MCF 10A (cell line): ENCODE measurements at regions not wholly inside any gene's neighbourhood (a gene's known extent, or its start where the extent isn't known, plus 50 kb on each side); places are given as distances from the start of the nearest gene placed in this dataset.

Source experiments
- BruUV-seq: library from RNA; stranded (reverse); fragments of 400-500 nt; replicated peaks from 2 replicates; lab custom pipeline; 2021; lab: Mats Ljungman, UMichigan
- CTCF ChIA-PET: fragments of 300-600 bp; sonication (Branson Sonifier 250); formaldehyde crosslinking; extraction: SDS; loops from one replicate; lab custom pipeline; 2021; ENCODE audit warnings: antibody characterized with exemption, inconsistent platforms; lab: Yijun Ruan, JAX
- POLR2A ChIA-PET: fragments of 300-600, 350-650 bp; sonication (Branson Sonifier 250); formaldehyde crosslinking; extraction: SDS; loops from one replicate; lab custom pipeline; 2020; ENCODE audit warnings: antibody characterized with exemption, inconsistent platforms; lab: Yijun Ruan, JAX
- DNase-seq: peaks from one replicate; pipeline ENCODE4 v3.0.0-alpha.2; 2018; ENCODE audit not compliant: unreplicated experiment
- H3K27ac Mint-ChIP-seq: one replicate; pipeline ENCODE4 v1.8.0; 2022; ENCODE audit warnings: mild to moderate bottlenecking, low read depth, mixed read lengths; ENCODE audit not compliant: unreplicated experiment
- H3K27me3 Mint-ChIP-seq: one replicate; pipeline ENCODE4 v1.8.0; 2022; ENCODE audit warnings: mixed read lengths; ENCODE audit not compliant: insufficient read depth, unreplicated experiment
- H3K36me3 Mint-ChIP-seq: one replicate; pipeline ENCODE4 v1.8.0; 2022; ENCODE audit warnings: mild to moderate bottlenecking, moderate library complexity, mixed read lengths; ENCODE audit not compliant: insufficient read depth, unreplicated experiment
- H3K4me1 Mint-ChIP-seq: one replicate; pipeline ENCODE4 v1.8.0; 2022; ENCODE audit warnings: mixed read lengths; ENCODE audit not compliant: insufficient read depth, unreplicated experiment
- H3K4me3 Mint-ChIP-seq: one replicate; pipeline ENCODE4 v1.8.0; 2022; ENCODE audit warnings: mild to moderate bottlenecking, moderate library complexity, mixed read lengths; ENCODE audit not compliant: unreplicated experiment
- H3K9me3 Mint-ChIP-seq: one replicate; pipeline ENCODE4 v1.8.0; 2022; ENCODE audit warnings: mixed read lengths; ENCODE audit not compliant: unreplicated experiment
- intact Hi-C: fragments of 100-400 bp; cut with micrococcal nuclease; formaldehyde crosslinking; loops from 2 replicates; pipeline ENCODE4 v1.14.1; 2022
- TF ChIP-seq, protein P1 (sequence below): fragments of 200-600 bp; IDR thresholded peaks from one replicate; pipeline ENCODE4 v1.8.0; 2022; ENCODE audit warnings: antibody characterized with exemption, mild to moderate bottlenecking; ENCODE audit not compliant: unreplicated experiment

DNA sequence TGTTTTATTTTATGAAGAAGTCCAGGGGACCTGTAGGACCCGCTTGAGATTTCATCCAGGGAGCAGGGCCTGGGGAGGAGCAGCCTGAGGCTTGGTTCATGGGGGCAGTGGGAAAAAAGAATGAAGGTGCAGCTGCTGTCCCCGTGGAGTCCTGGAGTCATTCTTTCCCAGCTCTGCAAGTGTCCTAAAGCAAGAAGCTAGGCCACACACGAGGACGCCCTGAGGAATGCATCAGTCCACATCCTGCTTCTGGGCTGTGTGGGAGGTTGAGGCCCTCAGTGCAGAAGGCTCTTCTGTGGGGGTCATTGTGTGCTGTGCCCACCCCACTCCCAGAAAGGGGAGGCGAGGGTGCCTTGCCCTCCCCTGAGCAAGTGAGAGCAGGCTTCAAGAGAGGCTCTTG lies 179.9 kb upstream of the HS6ST1 start:
- intact Hi-C loops = no loop called here
- ChIA-PET CTCF (interaction anchor here (0.6 to 0.7 kb wide), 2 partner anchors 13 to 54 kb away, joined by 3 to 4 read pairs; no protein-coding TSS in a partner anchor), POLR2A (no interaction called here)
- DNase-seq = no peak
- Mint-ChIP-seq H3K4me1 (no peaks in the 10 kb centered on the region), H3K4me3 (no peak overlapping the region), H3K36me3 (no peaks in the 10 kb centered on the region), H3K9me3 (peaks cover 5% of the 10 kb centered on the region), H3K27me3 (no peaks in the 10 kb centered on the region), H3K27ac (no peak overlapping the region)
- BruUV-seq = no TSS peak
- TF ChIP-seq, protein P1, sequence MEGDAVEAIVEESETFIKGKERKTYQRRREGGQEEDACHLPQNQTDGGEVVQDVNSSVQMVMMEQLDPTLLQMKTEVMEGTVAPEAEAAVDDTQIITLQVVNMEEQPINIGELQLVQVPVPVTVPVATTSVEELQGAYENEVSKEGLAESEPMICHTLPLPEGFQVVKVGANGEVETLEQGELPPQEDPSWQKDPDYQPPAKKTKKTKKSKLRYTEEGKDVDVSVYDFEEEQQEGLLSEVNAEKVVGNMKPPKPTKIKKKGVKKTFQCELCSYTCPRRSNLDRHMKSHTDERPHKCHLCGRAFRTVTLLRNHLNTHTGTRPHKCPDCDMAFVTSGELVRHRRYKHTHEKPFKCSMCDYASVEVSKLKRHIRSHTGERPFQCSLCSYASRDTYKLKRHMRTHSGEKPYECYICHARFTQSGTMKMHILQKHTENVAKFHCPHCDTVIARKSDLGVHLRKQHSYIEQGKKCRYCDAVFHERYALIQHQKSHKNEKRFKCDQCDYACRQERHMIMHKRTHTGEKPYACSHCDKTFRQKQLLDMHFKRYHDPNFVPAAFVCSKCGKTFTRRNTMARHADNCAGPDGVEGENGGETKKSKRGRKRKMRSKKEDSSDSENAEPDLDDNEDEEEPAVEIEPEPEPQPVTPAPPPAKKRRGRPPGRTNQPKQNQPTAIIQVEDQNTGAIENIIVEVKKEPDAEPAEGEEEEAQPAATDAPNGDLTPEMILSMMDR = no peak

DNA sequence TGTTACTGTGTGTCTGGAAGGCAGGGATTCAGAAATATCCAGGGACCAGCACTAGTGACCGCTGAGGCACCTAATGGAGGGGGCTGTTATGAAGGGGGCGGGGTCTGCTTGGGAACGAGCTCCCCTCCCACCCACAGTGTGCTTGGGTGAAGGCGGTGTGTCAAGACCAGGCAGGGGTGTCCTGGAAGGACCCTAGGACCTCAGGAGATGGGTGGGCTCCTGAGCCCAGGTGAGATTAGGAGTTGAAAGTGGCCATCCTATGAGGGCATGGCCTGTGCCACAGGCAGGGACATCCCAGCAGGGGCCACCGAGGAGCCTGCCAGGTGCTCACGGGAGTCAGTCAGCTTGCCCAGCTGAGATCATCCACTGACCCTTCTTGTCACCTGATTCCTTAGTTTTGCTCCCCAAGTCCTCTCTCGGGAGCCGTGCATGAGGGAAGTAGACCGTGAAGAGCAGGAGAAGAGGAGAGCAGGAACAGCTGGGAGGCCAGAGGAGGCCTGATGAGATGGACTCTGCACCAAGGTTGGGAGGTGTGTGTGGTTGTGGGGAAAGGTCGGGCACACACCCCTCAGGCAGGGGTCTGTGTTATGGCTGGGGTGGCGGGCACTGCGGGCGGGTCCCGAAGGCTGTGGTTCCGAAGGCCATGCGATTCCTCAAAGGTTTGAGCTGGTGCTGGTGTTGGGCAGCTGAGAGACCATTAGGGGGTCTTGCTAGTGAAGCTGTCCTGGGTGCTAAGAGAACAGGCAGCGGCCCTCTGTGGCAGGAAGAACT lies 180.9 kb upstream of the HS6ST1 start:
- Mint-ChIP-seq H3K36me3 (no peaks in the 10 kb centered on the region), H3K4me3 (no peak overlapping the region), H3K9me3 (peaks cover 5% of the 10 kb centered on the region), H3K27me3 (no peaks in the 10 kb centered on the region), H3K27ac (no peak overlapping the region), H3K4me1 (no peaks in the 10 kb centered on the region)
- intact Hi-C loops = no loop called here
- BruUV-seq = no TSS peak
- CTCF ChIA-PET = interaction anchor here (0.6 to 0.7 kb wide), 2 partner anchors 55 to 199 kb away, joined by 4 read pairs; no protein-coding TSS in a partner anchor
- DNase-seq = no peak
- POLR2A ChIA-PET = no interaction called here
- TF ChIP-seq, protein P1 = no peak

DNA sequence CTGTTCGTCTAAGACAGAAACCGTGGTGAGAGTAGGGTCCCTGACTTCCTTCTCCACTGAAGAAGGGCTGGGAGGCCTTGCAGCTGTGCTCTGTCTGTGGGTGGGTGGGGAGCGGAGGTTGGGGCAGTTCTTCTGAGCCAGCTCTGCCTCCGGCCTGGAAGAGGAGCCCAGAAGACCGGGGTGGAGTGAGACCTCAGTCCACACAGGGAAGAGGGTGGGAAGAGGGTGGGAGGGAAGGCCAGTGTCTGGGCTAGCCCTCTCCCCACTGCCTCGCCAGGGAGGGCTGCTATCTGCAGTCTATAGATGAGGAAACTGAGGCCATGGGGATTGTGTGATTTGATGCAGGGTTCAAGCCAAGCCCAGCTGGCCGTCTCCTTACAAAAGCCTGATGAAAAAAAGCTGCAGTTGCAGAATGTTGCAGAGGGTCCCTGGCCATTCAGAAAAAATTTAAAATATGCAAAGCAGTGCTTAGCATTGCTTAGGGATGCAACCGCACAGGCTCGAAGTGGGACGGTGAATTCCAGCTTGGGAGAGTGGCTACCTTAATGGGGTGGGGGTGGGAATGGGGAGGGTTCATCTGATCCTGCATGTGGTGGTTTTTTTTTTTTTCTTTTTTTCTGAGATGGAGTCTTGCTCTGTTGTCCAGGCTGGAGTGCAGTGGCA lies 181.6 kb upstream of the HS6ST1 start:
- DNase-seq = no peak
- H3K4me1 Mint-ChIP-seq = no peaks in the 10 kb centered on the region
- no peaks in the 10 kb centered on the region for H3K36me3 Mint-ChIP-seq
- H3K9me3 Mint-ChIP-seq = peaks cover 5% of the 10 kb centered on the region
- ChIA-PET POLR2A (no interaction called here), CTCF (interaction anchor here (0.6 kb wide), 1 partner anchor 199 kb away, joined by 4 read pairs; no protein-coding TSS in a partner anchor)
- no peaks in the 10 kb centered on the region for H3K27me3 Mint-ChIP-seq
- H3K4me3 Mint-ChIP-seq = no peak overlapping the region
- intact Hi-C loops = no loop called here
- TF ChIP-seq, protein P1 = no peak
- H3K27ac Mint-ChIP-seq = no peak overlapping the region
- BruUV-seq = no TSS peak

DNA sequence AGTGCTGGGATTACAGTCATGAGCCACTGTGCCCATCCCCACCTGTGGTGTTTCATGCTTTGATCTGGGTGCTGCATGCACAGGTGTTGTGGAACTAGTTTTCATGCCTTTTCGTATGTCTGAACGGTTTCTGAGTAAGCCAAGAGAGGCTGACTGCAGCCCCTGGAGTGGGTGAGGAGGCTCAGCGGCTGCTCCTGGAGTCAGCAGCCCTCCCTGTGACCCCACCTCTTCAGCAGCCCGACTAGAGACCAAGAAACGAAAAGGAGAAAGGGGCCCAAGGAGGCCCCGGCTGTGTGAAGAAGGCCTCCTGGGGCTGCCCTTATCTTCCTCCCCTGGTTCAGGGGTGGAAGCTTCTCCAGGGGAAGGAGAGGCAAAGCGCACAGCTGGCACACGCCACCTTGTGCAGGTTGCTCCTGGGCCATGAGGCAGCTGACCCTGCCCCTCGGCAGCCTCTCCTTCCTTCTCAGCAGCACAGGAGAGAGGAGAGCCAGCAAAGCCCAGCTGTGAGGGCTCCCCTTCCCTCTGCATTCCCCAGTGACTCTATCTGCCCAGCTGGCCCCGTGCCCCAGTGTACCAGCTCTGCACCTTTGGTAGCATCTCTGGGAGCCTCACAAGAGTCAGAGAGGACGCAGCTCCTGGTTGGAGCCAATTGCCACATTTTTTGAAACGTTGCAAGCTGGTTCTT lies 182.5 kb upstream of the HS6ST1 start:
- Mint-ChIP-seq H3K27me3 (no peaks in the 10 kb centered on the region), H3K27ac (no peak overlapping the region), H3K4me1 (no peaks in the 10 kb centered on the region), H3K36me3 (no peaks in the 10 kb centered on the region), H3K4me3 (no peak overlapping the region), H3K9me3 (peaks cover 5% of the 10 kb centered on the region)
- no TSS peak for BruUV-seq
- CTCF ChIA-PET = no interaction called here
- intact Hi-C loops = no loop called here
- TF ChIP-seq, protein P1 = no peak
- POLR2A ChIA-PET = no interaction called here
- DNase-seq = no peak
